Inferior parietal cortex (tissue), 1 donor: ENCODE measurements at regions not wholly inside any gene's neighbourhood (a gene's known extent, or its start where the extent isn't known, plus 50 kb on each side); places are given as distances from the start of the nearest gene placed in this dataset.

Experiments
- DNase-seq: peaks from one replicate; pipeline ENCODE4 v3.0.0-alpha.2; 2016; ENCODE audit errors: extremely low spot score

DNA sequence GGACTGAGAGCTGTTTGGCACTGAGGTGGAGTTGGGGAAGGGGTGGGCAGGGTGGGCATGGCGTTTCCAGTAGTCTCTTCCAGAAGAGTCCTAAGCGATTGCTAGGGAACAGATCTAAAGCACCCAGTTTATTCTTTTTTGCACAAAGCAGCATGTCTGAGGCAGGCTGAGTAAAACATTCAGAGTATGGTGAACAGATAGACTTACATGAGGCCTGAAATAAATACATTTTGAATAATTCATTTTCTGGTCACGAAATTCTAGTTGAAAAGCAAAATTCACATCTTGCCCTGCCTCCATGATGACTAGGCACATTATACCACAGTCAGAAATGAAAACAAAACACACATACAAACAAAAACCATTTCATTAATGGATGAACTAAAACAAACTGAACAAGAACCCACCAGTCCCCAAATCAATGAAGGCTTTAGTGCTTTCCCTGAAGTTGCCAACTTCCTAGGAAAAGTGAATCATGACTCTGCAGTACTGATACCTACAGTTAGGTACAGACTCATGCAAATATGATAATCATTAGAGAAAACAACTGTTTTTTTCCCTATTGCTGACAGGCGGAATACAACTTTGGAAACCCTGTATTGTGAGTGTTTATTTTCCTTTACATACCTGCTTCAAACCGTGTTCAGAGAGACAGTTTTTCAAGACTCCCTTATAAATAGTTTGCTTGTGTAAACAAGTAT is 702.9 kb upstream of the POU3F2 start:
- no peak for DNase-seq

GRCh38 chr6:98136333-98136732 is 698.0 kb upstream of the POU3F2 start:
- no peak for DNase-seq

- DNase-seq: no peak
These were observed 697.0 kb upstream of the POU3F2 start for GRCh38 chr6:98137391-98137790.

GRCh38 chr6:98142839-98143238 is 691.5 kb upstream of the POU3F2 start:
- no peak for DNase-seq

DNA sequence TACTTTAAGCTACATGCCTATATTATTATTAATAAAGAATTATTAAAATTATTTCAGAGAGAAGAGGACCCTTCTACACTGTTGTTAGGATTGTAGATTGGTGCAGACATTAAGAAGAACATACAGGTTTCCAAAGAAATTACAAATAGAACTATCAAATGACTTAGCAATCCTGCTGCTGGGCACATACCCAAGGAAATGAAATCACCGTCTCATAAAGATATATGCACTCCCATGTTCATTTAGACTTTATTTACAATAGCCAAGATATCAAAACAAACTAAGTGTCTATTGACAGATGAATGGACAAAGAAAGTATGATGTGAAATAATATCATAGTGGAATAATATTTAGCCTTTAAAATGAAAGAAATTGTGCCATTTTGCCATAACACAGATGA is 687.7 kb upstream of the POU3F2 start:
- DNase-seq: no peak

DNA sequence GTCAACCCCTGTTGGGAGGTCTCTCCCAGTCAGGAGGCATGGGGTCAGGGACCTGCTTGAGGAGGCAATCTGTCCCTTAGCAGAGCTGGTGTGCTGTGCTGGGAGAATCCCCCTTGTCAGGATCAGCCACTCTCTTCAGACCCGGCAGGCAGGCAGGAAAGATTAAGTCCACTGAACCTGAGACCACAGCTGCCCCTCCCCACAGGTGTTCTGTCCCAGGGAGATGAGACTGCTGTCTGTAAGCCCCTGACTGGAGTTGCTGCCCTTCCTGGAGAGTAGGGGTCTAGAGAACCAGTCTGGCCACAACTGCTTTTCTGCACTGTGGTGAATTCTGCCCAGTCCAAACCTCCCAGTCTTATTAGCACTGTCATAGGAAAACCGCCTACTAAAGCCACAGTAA is 677.8 kb upstream of the POU3F2 start:
- DNase-seq: no peak

DNA sequence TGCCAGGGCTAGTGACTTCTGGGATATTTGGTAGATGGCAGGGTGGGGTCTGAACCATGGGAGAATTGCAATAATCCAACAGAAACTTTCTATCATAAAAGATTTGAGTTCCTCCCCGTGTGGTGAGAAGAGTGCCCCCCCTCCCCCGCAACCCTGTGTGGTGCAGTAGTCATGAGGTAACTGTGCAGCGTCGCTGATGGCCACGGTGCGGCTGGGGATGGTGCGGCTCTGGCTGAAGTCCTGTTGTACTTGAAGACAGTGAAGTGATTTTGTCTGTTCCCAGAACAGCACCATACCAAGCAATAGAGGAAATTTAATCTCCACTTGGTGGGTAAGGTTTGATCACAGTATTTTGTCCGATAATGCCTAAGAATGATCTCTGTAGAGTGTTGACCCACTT is 654.8 kb upstream of the POU3F2 start:
- no peak for DNase-seq

DNA sequence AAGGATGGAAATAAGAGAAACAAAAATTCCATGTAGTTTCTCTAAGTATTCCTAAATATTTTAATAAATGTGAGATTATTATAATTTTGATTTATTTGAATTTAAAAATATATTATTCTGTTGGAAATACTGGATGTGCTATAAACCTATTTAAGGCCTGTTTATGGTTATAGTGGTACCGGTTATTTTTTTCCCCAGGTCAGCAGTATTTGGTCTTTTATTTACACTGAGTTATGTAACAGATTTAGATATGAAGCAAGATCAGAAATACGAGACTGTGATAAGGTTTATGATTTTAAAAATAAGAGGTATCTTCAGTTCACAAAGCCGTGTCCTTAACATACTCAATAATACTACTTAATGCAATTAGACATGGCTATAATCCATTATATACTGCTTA is 634.3 kb upstream of the POU3F2 start:
- no peak for DNase-seq

- no peak for DNase-seq
These were observed 631.1 kb upstream of the POU3F2 start for GRCh38 chr6:98203170-98203806.

DNA sequence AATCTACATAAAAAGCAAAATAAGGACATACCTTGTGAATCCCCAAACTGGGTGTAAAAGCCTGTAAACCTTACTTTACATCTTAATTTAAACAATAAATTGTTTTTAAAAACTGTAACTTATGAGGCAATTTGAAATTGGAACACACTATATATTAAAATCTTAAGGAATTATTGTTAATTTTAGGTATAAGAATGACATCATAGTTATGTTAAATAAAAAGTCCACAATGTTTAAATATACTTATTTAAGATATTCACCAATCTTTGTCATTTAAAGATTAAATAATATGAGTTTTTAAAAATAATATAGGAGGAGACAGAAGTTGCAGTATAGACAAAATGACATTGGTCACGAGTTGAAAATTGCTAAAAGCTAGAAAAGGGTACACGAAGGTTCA is 621.9 kb upstream of the POU3F2 start:
- no peak for DNase-seq

DNA sequence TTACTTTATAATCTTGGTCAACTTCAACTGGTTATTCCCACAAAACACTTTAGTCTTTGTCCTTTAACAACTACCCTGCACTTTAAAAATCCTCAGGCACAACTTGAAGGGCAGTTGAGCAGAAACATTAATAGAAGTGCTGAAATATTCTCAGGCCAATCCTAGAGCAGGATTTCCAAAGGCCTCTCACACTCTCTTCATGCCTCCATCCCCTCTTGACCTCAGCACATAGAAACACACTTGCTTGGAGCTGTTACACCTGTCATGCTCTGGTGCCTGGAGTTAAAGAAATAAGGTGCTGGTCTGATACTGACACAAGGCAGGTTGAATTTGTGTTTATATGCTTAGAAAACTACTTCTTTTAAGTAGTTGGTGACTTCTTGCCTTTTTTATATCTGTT is 618.8 kb upstream of the POU3F2 start:
- DNase-seq: no peak

DNA sequence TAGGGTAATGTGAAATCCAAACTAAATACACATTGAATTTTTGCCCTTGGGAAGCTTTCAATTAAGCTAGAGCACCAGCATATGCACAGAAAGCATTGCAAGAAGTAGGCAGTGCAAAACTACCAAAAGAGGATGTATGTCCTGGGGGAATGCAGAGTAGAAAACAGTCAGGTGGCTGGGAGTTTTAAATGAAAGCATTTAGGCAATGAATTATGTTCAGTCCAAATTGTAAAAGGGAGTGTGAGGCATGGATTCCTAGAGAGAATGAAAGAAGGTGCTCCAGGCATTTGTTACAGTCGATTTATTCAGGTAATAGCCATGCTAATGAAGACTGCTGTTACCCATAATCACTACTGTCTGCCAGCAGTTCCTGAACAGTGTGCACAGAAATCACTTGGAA is 604.1 kb upstream of the POU3F2 start:
- no peak for DNase-seq

- no peak for DNase-seq
These were observed 595.3 kb upstream of the POU3F2 start for GRCh38 chr6:98239057-98239456.

- DNase-seq: no peak
These were observed 592.7 kb upstream of the POU3F2 start for GRCh38 chr6:98241630-98242029.

GRCh38 chr6:98254624-98255023 is 579.8 kb upstream of the POU3F2 start:
- DNase-seq: no peak

DNA sequence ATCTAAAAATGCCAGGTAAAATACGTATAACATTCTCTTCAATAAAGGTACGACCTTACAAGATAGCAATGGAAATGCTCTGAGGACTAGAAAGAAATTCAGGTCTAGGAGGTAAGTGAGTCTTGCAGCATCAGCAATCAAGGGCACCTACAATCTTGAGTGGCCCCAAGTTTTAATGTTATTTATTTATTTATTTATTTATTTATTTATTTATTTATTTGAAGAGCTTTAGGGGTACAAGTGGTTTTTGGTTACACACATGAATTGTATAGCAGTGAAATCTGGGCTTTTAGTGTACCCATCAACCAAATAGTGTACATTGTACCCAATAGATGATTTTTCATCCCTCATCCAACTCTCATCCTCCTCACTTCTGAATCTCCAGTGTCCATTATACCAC is 574.0 kb upstream of the POU3F2 start:
- no peak for DNase-seq

GRCh38 chr6:98272060-98272459 is 562.3 kb upstream of the POU3F2 start:
- no peak for DNase-seq

DNA sequence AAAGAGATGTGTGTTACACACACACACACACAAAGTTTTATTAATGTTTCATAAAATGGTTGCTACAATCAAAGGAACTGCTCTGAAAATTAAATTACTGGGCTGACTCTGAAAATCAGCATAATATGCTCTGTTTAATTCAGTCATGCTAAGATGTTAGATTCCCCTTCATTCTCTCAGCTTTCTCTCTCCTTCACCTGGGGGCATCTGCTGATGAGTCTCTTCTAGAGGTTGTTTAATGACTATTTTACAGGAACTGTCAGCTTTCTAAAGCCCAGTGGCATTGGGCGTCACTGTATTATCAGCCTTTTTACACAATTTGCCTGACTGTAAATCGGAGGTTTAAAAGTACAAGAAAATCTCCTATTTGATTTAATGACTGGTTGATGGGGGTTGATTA is 559.7 kb upstream of the POU3F2 start:
- DNase-seq: no peak

GRCh38 chr6:98280492-98280891 is 553.9 kb upstream of the POU3F2 start:
- no peak for DNase-seq

DNA sequence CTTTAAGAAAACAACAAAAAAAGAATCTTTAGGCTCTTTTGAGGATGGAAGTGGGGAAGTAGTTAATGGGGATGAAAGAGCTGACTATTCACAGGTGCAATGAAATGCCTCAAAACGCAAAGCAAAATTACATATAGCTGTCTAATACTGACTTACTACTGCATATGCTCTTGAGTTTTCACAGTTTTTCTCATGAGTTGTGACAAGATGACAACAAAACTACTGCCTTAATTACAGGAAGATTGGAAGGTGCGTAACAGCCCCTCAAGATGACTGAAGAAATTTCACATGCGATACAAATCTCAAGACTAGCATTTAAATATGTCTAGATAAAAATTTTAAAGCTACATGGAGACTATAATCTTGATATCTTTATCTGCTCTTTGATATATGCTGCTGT is 547.8 kb upstream of the POU3F2 start:
- DNase-seq: no peak

DNA sequence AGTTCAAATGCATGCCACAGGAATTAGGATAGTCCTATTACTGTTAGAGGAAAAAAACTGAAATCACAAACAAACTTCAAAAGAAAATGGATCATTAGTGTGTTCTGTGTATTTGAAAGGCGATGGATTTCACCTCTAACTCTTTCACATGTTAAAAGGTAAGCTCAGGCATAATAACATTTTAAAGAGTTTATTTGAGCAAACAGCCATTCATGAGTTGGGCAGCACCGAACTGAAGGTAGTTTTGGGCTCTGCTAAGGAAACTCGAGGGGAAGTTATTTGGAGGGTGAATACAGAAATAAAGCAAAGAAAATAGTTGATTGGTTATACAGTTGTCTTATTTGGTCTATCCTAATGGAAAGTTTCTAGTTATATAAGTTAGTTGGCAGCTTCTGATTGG is 546.5 kb upstream of the POU3F2 start:
- DNase-seq: no peak

DNA sequence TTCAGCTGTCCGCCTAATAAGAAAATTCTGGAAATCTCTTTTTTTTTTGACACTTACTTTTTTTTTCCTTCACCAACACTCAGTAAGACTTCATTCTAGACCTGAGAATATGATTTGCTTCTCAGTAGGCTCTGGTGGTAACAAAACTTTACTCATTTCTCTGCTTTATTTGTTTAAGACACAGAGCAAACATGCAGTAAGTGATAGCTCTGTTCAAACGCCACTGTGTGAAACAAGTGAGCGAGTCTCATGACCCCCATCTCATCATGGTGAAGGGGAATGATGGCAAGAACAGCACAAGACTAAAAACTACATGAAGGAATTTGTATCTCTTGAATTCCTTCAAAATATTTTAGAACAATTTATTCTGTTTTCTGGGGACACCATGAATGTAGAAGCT is 541.6 kb upstream of the POU3F2 start:
- DNase-seq: no peak

GRCh38 chr6:98295515-98296175 is 538.7 kb upstream of the POU3F2 start:
- no peak for DNase-seq
